AG09319 (cell line): ENCODE measurements at regions not wholly inside any gene's neighbourhood (a gene's known extent, or its start where the extent isn't known, plus 50 kb on each side); places are given as distances from the start of the nearest gene placed in this dataset.
A peak's percentile ranks its signal among the peaks of the same experiment; 100 is the strongest.
"Not testable (repeated sequence)": the region's sequence is repeated elsewhere in the genome, so short reads cannot be mapped to it uniquely, and the experiment has no call there.

ENCODE experiments used
- DNase-seq: peaks from one replicate; pipeline ENCODE4 v3.0.0-alpha.2; 2010; ENCODE audit warnings: low read depth; ENCODE audit errors: extremely low read depth
- TF ChIP-seq, protein P1 (sequence below): IDR thresholded peaks from 2 replicates; pipeline ENCODE4 v1.5.1; 2011; ENCODE audit warnings: low read depth, mild to moderate bottlenecking, inconsistent platforms, low read length, moderate library complexity

DNA sequence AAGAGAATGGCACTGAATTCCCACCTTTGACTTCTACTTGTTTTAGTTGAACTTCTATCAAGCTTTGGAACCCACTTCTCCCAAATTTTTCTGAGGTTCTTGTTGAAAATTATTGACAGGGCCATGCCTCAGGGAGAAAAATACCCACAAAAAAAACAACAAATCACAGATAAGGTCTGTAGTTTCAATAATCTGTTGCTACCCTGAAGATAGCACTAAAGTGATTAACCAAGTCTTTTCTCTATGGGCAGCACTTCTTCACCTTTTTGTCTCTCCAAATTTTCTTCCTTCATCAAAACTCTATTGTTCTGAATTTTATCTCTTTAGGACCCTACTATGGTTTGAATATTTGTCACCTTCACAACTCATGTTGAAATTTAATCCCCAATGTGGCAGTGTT lies 154.3 kb upstream of the FGF10 start:
- TF ChIP-seq, protein P1, sequence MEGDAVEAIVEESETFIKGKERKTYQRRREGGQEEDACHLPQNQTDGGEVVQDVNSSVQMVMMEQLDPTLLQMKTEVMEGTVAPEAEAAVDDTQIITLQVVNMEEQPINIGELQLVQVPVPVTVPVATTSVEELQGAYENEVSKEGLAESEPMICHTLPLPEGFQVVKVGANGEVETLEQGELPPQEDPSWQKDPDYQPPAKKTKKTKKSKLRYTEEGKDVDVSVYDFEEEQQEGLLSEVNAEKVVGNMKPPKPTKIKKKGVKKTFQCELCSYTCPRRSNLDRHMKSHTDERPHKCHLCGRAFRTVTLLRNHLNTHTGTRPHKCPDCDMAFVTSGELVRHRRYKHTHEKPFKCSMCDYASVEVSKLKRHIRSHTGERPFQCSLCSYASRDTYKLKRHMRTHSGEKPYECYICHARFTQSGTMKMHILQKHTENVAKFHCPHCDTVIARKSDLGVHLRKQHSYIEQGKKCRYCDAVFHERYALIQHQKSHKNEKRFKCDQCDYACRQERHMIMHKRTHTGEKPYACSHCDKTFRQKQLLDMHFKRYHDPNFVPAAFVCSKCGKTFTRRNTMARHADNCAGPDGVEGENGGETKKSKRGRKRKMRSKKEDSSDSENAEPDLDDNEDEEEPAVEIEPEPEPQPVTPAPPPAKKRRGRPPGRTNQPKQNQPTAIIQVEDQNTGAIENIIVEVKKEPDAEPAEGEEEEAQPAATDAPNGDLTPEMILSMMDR, result no peak
- no peak for DNase-seq

DNA sequence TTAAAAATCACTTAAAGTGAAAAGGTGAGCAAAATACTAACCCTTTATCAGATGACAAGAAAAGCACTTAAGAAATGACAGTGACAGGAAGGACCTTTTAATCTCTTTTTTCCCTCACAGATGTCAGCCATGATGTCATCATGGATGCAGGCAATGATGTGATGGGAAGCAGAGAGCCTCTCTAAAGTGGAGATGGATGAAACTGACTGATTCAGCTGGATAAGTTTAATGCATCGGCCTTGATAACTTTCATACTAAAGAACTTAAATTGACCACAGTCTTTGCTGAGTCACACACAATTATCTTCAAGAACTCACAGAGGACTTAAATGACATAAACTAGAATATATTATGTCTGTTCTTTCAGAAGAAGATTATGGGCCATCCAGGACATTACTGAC lies 153.2 kb upstream of the FGF10 start:
- DNase-seq, result no peak
- TF ChIP-seq, protein P1, result no peak

- no peak for DNase-seq
- TF ChIP-seq, protein P1, result no peak
Observed at GRCh38 chr5:44539602-44539919, 150.3 kb upstream of the FGF10 start.

- DNase-seq, result peak; percentile 10
- TF ChIP-seq, protein P1, result no peak
Observed at GRCh38 chr5:44538797-44539601, 149.8 kb upstream of the FGF10 start.

DNA sequence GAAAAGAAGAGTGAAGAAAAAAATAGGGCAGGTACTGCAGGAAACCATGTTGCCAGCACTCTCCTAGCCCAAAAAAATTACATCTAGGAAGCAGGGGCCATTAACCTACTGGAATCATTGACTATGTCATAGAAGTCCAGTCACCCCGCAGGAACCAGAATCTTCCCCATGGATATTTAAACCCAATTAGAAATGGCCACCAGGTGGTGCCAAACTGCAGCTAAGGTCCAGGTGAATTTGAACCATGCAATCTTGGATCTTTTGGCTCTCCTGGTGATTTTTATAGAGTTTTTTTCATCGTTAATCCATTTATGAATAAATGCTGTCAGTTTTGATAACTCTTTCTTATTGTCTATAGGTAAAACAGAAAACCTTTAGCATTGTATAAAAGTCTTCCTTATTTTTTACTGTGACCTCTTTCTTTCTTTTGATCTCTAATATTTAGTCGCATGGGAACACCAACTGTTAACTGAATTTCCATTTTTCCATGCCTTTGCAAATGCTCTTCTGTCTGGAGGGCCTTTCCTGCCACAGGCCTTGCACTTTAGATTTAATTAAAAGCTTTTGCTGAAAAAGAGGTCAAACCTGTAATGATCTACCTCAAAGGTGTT lies 147.5 kb upstream of the FGF10 start:
- DNase-seq, result peak; percentile 22
- TF ChIP-seq, protein P1, result peak; percentile 72

DNA sequence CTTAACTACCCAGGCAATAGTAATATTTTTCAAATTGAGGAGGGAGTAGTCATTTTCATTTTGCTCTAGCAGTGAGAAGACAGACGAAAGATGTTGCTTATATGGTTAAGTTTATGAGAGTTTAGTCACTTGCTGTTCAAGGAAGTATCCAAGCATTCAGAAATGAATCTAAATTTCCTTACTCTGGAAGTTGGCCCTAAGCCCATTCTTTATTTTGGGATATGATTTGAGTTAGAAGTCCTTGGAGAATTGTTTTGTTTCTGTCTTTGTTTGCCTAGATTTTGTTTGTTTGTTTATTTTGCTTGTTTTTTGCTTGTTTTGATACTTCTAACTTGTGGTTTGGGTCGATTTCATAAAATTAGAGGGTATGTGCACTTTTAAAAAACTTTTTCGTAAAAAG lies 146.4 kb upstream of the FGF10 start:
- TF ChIP-seq, protein P1, result no peak
- no peak for DNase-seq

DNA sequence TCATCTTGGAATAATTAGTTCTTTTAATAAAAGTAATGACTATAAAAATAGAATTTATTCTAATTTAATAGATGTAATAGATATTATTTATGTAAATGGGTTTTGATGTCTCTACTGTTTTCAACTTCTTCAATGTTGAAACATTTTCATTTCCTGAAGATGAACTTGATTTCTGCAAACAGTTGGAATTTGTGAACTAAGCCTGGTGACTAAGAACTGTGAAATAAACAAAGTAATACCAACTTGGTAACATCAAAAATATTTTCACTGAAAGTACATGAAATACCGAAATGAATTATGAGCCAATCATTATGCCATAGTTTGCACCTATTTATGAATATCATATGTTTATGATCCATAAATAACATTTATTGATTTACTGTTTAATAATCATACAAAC lies 143.8 kb upstream of the FGF10 start:
- TF ChIP-seq, protein P1, result no peak
- no peak for DNase-seq

GRCh38 chr5:44531756-44532155 lies 142.5 kb upstream of the FGF10 start:
- DNase-seq, result not testable (repeated sequence)

- not testable (repeated sequence) for DNase-seq
Observed at GRCh38 chr5:44530783-44531182, 141.6 kb upstream of the FGF10 start.
